ENCODE measurements at regions not wholly inside any gene's neighbourhood (a gene's known extent, or its start where the extent isn't known, plus 50 kb on each side); places are given as distances from the start of the nearest gene placed in this dataset.

- TF ChIP-seq CTCF (IDR thresholded peaks at IDR 0.05) (no peak), POLR2A (IDR thresholded peaks at IDR 0.05) (no peak)
Measured at GRCh38 chr2:134072341-134072740, 181.5 kb upstream of the MGAT5 start.
